Keratinocyte (primary cell): ENCODE measurements at regions not wholly inside any gene's neighbourhood (a gene's known extent, or its start where the extent isn't known, plus 50 kb on each side); places are given as distances from the start of the nearest gene placed in this dataset.

Source experiments
- EZH2 ChIP-seq: IDR thresholded peaks from one replicate; pipeline ENCODE4 v1.6.1; 2012; ENCODE audit warnings: inconsistent platforms, mild to moderate bottlenecking, low read length, moderate library complexity
- TF ChIP-seq, protein P1 (sequence below), 3 experiments: IDR thresholded peaks in 1 of 3; conservative IDR thresholded peaks in 1 of 3; optimal IDR thresholded peaks in 1 of 3; 2 replicates in 2 of 3; 3 replicates in 1 of 3; pipeline versions ENCODE3 to v1.5.1; 2011; ENCODE audit warnings: low read length in 3 of 3, mild to moderate bottlenecking in 3 of 3, moderate library complexity in 2 of 3, control low read depth in 1 of 3, inconsistent platforms in 1 of 3; ENCODE audit not compliant: insufficient read depth in 2 of 3; ENCODE audit errors: extremely low read depth in 1 of 3

DNA sequence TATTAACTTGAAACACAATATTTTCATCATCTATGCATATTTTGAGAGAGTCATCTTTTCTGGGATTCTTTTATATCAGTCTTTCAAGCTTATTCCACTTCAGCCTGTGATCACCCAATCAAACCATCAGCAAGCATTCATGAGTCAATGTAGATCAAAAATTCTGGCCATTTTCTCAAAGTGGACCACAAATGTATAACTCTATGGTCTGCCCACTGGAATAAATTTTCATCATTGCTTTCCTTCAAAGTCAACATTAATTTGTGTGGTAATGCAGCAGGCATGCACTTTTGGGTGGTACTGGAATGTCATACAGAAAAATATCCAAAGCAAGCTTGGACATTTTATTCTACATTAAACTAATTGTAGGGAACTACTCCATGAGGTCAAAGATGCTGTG lies 1013.0 kb downstream of the STIM2 start:
- TF ChIP-seq, protein P1, sequence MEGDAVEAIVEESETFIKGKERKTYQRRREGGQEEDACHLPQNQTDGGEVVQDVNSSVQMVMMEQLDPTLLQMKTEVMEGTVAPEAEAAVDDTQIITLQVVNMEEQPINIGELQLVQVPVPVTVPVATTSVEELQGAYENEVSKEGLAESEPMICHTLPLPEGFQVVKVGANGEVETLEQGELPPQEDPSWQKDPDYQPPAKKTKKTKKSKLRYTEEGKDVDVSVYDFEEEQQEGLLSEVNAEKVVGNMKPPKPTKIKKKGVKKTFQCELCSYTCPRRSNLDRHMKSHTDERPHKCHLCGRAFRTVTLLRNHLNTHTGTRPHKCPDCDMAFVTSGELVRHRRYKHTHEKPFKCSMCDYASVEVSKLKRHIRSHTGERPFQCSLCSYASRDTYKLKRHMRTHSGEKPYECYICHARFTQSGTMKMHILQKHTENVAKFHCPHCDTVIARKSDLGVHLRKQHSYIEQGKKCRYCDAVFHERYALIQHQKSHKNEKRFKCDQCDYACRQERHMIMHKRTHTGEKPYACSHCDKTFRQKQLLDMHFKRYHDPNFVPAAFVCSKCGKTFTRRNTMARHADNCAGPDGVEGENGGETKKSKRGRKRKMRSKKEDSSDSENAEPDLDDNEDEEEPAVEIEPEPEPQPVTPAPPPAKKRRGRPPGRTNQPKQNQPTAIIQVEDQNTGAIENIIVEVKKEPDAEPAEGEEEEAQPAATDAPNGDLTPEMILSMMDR (optimal IDR thresholded peaks at IDR 0.05 in 1 of 3, IDR thresholded peaks at IDR 0.05 in 1 of 3, conservative IDR thresholded peaks at IDR 0.05 in 1 of 3; ENCODE audit: extremely low read depth in 1 of 3, insufficient read depth in 2 of 3, low read length in 3 of 3) = no peak
- TF ChIP-seq EZH2 = no peak
